ENCODE measurements at regions not wholly inside any gene's neighbourhood (a gene's known extent, or its start where the extent isn't known, plus 50 kb on each side); places are given as distances from the start of the nearest gene placed in this dataset.

- TF ChIP-seq TSHZ2 (CRISPR knock-in tag; IDR thresholded peaks at IDR 0.05) = no peak
- no peak for TF ChIP-seq ZNF565 (CRISPR knock-in tag; conservative IDR thresholded peaks at IDR 0.05; ENCODE audit: low read depth)
- TF ChIP-seq OSR1 (CRISPR knock-in tag; IDR thresholded peaks at IDR 0.05) = no peak
- no peak for TF ChIP-seq ISL1 (CRISPR knock-in tag; IDR thresholded peaks at IDR 0.05)
- no peak for TF ChIP-seq CSRNP3 (CRISPR knock-in tag; IDR thresholded peaks at IDR 0.05)
- TF ChIP-seq TOX (CRISPR knock-in tag; IDR thresholded peaks at IDR 0.05; ENCODE audit: borderline replicate concordance) = no peak
- TF ChIP-seq PPARA (CRISPR knock-in tag; IDR thresholded peaks at IDR 0.05; ENCODE audit: borderline replicate concordance) = no peak
- TF ChIP-seq TCF4 (CRISPR knock-in tag; IDR thresholded peaks at IDR 0.05; ENCODE audit: borderline replicate concordance) = no peak
- no peak for ATAC-seq
Observed at GRCh38 chr17:33352526-33352925, 59.4 kb upstream of the ASIC2 start.

GRCh38 chr17:33356266-33356665, 63.2 kb upstream of the ASIC2 start:
- TF ChIP-seq TSHZ2 (CRISPR knock-in tag; IDR thresholded peaks at IDR 0.05) (no peak), POU6F1 (CRISPR knock-in tag; IDR thresholded peaks at IDR 0.05; ENCODE audit: borderline replicate concordance, low read depth) (no peak), ZNF565 (CRISPR knock-in tag; conservative IDR thresholded peaks at IDR 0.05; ENCODE audit: low read depth) (no peak), ZFP30 (CRISPR knock-in tag; IDR thresholded peaks at IDR 0.05) (no peak), ZFP3 (CRISPR knock-in tag; IDR thresholded peaks at IDR 0.05) (no peak), CSDC2 (CRISPR knock-in tag; IDR thresholded peaks at IDR 0.05) (no peak), RARB (CRISPR knock-in tag; IDR thresholded peaks at IDR 0.05) (no peak), ZNF70 (CRISPR knock-in tag; IDR thresholded peaks at IDR 0.05) (no peak)
- ATAC-seq = no peak

- ATAC-seq = no peak
- TF ChIP-seq CREB5 (CRISPR knock-in tag; IDR thresholded peaks at IDR 0.05; ENCODE audit: low read depth) (no peak), ZNF8 (CRISPR knock-in tag; IDR thresholded peaks at IDR 0.05) (no peak), GLIS3 (CRISPR knock-in tag; IDR thresholded peaks at IDR 0.05) (no peak), BACH2 (CRISPR knock-in tag; IDR thresholded peaks at IDR 0.05; ENCODE audit: borderline replicate concordance) (no peak), ARNTL (CRISPR knock-in tag; IDR thresholded peaks at IDR 0.05; ENCODE audit: borderline replicate concordance, low read depth) (no peak), TOX (CRISPR knock-in tag; IDR thresholded peaks at IDR 0.05; ENCODE audit: borderline replicate concordance) (no peak), TSHZ2 (CRISPR knock-in tag; IDR thresholded peaks at IDR 0.05) (no peak)
Observed at GRCh38 chr17:33363475-33363874, 70.4 kb upstream of the ASIC2 start.
